ENCODE measurements at regions not wholly inside any gene's neighbourhood (a gene's known extent, or its start where the extent isn't known, plus 50 kb on each side); places are given as distances from the start of the nearest gene placed in this dataset.

DNA sequence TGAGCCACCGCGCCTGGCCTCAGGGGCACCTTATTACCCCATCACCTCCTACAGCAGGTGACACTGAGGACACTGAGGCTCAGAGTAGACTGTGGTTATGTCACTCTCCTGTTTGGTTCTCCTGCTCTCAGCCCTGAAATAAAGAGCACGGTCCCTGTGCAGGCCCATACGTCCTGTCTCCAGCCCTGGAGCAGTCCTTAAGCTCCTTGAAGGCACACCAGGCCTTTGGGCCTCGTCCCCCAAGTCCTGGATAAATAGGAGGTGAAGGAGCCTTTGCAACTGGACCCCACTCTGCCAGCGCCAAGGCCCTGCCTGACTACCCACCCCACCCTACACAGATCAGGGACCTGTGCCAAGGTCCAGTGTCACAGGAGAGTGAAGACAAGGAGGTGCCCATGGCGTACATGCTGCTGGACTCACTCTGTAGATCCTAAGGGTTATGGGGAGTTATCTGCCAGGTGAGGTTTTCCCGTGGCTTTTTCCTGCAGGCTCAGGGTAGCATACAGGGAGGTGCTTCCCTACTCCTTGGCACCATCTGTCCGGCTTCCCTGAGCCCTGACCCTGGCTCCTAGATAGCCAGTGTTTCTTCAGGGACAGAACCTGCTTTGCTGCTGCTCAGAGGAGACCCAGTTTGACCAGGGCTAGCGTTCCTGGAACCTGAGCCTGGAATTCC lies 253.2 kb downstream of the SEC14L1 start:
- H3K4me2 ChIP-seq = no peak overlapping the region
- H3K9ac ChIP-seq = no peak overlapping the region
- H3K79me2 ChIP-seq (ENCODE audit: insufficient read depth, low read depth) = peaks cover 95% of the 10 kb centered on the region

DNA sequence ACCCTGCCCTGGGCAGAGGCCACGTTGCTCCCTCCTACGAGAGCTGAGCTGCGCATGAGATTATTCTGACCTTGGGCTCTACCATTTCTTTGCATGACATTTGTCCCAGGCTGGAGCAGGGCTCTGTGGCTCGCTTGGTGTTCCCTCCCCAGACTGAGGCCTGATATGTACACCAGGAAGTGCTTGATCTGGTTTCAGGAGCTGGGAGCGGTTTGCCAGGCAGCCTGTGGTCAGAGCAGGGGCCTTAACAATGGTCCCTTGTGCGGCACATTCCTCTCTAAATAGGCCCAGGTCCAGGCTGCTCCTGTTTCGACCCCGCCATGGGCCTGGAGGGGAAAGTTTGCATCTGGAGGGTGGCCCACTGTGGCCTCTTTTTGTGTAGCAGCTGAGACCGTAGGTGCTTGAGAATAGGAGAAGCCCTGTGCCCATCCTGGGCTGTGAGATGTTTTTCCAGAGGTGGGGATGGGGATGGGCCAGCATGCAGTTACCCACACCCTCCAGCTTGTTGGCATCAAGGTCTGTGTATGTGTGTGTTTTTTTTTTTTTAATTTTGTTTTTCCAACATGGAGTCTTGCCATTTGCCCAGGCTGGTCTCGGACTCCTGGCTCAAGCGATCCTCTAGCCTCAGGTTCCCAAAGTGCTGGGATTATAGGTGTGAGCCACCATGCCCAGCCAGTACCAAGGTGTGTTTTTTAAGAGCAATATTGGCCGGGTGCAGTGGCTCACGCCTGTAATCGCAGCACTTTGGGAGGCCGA lies 253.9 kb downstream of the SEC14L1 start:
- Histone ChIP-seq H2AFZ (ENCODE audit: low read depth) (no peak overlapping the region), H3K9ac (no peak overlapping the region), H4K20me1 (ENCODE audit: insufficient read depth) (peaks cover 11% of the 10 kb centered on the region; the same call in 1 of the 2 replicates), H3K4me3 (IDR thresholded peaks at IDR 0.05; ENCODE audit: insufficient read depth, low read depth, low read length) (no peak overlapping the region), H3K27ac (no peak overlapping the region), H3K27me3 (ENCODE audit: insufficient read depth, low read depth) (no peaks in the 10 kb centered on the region), H3K36me3 (ENCODE audit: insufficient read depth) (no peaks in the 10 kb centered on the region), H3K79me2 (ENCODE audit: insufficient read depth, low read depth) (peaks cover 95% of the 10 kb centered on the region), H3K4me1 (ENCODE audit: low read depth, poor library complexity, severe bottlenecking) (peaks cover 26% of the 10 kb centered on the region), H3K4me2 (no peak overlapping the region)
- TF ChIP-seq, protein P1, sequence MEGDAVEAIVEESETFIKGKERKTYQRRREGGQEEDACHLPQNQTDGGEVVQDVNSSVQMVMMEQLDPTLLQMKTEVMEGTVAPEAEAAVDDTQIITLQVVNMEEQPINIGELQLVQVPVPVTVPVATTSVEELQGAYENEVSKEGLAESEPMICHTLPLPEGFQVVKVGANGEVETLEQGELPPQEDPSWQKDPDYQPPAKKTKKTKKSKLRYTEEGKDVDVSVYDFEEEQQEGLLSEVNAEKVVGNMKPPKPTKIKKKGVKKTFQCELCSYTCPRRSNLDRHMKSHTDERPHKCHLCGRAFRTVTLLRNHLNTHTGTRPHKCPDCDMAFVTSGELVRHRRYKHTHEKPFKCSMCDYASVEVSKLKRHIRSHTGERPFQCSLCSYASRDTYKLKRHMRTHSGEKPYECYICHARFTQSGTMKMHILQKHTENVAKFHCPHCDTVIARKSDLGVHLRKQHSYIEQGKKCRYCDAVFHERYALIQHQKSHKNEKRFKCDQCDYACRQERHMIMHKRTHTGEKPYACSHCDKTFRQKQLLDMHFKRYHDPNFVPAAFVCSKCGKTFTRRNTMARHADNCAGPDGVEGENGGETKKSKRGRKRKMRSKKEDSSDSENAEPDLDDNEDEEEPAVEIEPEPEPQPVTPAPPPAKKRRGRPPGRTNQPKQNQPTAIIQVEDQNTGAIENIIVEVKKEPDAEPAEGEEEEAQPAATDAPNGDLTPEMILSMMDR (conservative IDR thresholded peaks at IDR 0.05; ENCODE audit: low read depth, low read length) = no peak

More for the DNA sequence above, 253.2 kb downstream of the SEC14L1 start:
- Histone ChIP-seq H3K36me3 (ENCODE audit: insufficient read depth) (no peaks in the 10 kb centered on the region), H3K27ac (no peak overlapping the region), H3K27me3 (ENCODE audit: insufficient read depth, low read depth) (no peaks in the 10 kb centered on the region), H3K4me3 (IDR thresholded peaks at IDR 0.05; ENCODE audit: insufficient read depth, low read depth, low read length) (no peak overlapping the region), H3K4me1 (ENCODE audit: low read depth, poor library complexity, severe bottlenecking) (peaks cover 19% of the 10 kb centered on the region), H4K20me1 (ENCODE audit: insufficient read depth) (peaks cover 11% of the 10 kb centered on the region; the same call in 1 of the 2 replicates), H2AFZ (ENCODE audit: low read depth) (no peak overlapping the region)
- TF ChIP-seq, protein P1 (conservative IDR thresholded peaks at IDR 0.05; ENCODE audit: low read depth, low read length) = no peak

DNA sequence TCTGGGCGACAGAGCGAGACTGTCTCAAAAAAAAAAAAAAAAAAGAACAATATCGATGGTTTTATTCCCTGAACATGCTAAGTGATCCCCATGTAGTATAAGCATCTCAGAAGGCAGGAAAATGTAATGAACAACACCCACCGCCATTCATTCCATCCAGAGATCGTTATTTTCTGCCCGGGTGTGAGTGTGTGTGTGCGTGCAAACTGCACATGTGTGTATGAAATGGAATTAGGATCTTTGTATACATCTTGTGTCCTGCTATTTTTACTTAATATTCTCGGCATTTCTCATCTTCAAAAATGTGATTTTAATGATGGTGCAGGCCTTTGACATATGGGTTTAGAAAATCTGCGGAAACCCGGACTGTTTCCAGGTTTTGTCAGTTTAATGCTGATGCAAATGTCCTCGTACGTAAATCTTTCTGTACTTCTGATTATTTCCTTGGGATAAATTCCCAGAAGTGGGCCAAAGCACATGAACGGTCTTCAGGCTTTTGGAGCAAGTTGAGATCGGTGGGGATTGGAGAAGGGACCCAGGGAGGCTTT lies 254.8 kb downstream of the SEC14L1 start:
- peaks cover 19% of the 10 kb centered on the region; the same call in 1 of the 2 replicates for H4K20me1 ChIP-seq (ENCODE audit: insufficient read depth)
- no peak overlapping the region for H3K4me3 ChIP-seq (IDR thresholded peaks at IDR 0.05; ENCODE audit: insufficient read depth, low read depth, low read length)
- H3K27ac ChIP-seq = no peak overlapping the region
- H2AFZ ChIP-seq (ENCODE audit: low read depth) = no peak overlapping the region
- H3K79me2 ChIP-seq (ENCODE audit: insufficient read depth, low read depth) = peaks cover 100% of the 10 kb centered on the region
- H3K36me3 ChIP-seq (ENCODE audit: insufficient read depth) = no peaks in the 10 kb centered on the region
- H3K4me1 ChIP-seq (ENCODE audit: low read depth, poor library complexity, severe bottlenecking) = peaks cover 29% of the 10 kb centered on the region
- no peaks in the 10 kb centered on the region for H3K27me3 ChIP-seq (ENCODE audit: insufficient read depth, low read depth)
- H3K9ac ChIP-seq = no peak overlapping the region
- no peak overlapping the region for H3K4me2 ChIP-seq
- TF ChIP-seq, protein P1 (conservative IDR thresholded peaks at IDR 0.05; ENCODE audit: low read depth, low read length) = no peak

DNA sequence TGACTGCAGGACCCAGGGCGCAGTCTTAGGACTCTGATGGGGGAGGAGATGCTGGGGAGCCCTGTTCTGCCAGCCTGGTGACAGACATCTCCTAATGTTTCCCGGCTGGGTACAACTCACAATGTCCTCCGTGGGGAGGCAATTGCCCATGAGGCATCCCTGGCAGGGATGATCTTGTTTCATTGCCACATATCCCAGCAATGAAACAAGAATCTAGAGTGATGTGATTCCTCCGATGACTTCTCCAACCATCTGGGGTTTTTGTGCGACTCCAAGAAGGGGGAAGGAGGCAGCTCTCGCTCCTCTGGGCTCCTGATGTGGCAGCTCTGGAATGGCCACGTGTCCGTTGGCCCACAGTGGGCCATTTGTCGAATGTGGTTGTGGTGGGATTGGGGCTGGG lies 255.8 kb downstream of the SEC14L1 start:
- H3K4me1 ChIP-seq (ENCODE audit: low read depth, poor library complexity, severe bottlenecking) = peaks cover 25% of the 10 kb centered on the region
- no peak overlapping the region for H3K27ac ChIP-seq
- TF ChIP-seq, protein P1 (conservative IDR thresholded peaks at IDR 0.05; ENCODE audit: low read depth, low read length) = no peak
- H3K36me3 ChIP-seq (ENCODE audit: insufficient read depth) = no peaks in the 10 kb centered on the region
- peaks cover 100% of the 10 kb centered on the region for H3K79me2 ChIP-seq (ENCODE audit: insufficient read depth, low read depth)
- H3K9ac ChIP-seq = no peak overlapping the region
- no peak overlapping the region for H3K4me2 ChIP-seq
- no peaks in the 10 kb centered on the region for H3K27me3 ChIP-seq (ENCODE audit: insufficient read depth, low read depth)
- no peak overlapping the region for H3K4me3 ChIP-seq (IDR thresholded peaks at IDR 0.05; ENCODE audit: insufficient read depth, low read depth, low read length)
- peaks cover 22% of the 10 kb centered on the region; the same call in 1 of the 2 replicates for H4K20me1 ChIP-seq (ENCODE audit: insufficient read depth)
- no peak overlapping the region for H2AFZ ChIP-seq (ENCODE audit: low read depth)
